ENCODE measurements at regions not wholly inside any gene's neighbourhood (a gene's known extent, or its start where the extent isn't known, plus 50 kb on each side); places are given as distances from the start of the nearest gene placed in this dataset.

- TF ChIP-seq POLR2AphosphoS5 (IDR thresholded peaks at IDR 0.05) (no peak), POLR2A (IDR thresholded peaks at IDR 0.05) (no peak), EP300 (IDR thresholded peaks at IDR 0.05) (no peak)
- TF ChIP-seq, protein P1, sequence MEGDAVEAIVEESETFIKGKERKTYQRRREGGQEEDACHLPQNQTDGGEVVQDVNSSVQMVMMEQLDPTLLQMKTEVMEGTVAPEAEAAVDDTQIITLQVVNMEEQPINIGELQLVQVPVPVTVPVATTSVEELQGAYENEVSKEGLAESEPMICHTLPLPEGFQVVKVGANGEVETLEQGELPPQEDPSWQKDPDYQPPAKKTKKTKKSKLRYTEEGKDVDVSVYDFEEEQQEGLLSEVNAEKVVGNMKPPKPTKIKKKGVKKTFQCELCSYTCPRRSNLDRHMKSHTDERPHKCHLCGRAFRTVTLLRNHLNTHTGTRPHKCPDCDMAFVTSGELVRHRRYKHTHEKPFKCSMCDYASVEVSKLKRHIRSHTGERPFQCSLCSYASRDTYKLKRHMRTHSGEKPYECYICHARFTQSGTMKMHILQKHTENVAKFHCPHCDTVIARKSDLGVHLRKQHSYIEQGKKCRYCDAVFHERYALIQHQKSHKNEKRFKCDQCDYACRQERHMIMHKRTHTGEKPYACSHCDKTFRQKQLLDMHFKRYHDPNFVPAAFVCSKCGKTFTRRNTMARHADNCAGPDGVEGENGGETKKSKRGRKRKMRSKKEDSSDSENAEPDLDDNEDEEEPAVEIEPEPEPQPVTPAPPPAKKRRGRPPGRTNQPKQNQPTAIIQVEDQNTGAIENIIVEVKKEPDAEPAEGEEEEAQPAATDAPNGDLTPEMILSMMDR (IDR thresholded peaks at IDR 0.05), result no peak
Measured at GRCh38 chr1:233470741-233471499, 143.0 kb upstream of the KCNK1 start.
